ENCODE measurements at regions not wholly inside any gene's neighbourhood (a gene's known extent, or its start where the extent isn't known, plus 50 kb on each side); places are given as distances from the start of the nearest gene placed in this dataset.
"Not testable (repeated sequence)": the region's sequence is repeated elsewhere in the genome, so short reads cannot be mapped to it uniquely, and the experiment has no call there.

- DNase-seq (ENCODE audit: low spot score) = no peak
These were observed 132.6 kb upstream of the ASCC3 start for GRCh38 chr6:101013612-101014195.

- no peak for DNase-seq (ENCODE audit: low spot score)
These were observed 134.4 kb upstream of the ASCC3 start for GRCh38 chr6:101015541-101015940.

- DNase-seq (ENCODE audit: low spot score) = no peak
These were observed 135.0 kb upstream of the ASCC3 start for GRCh38 chr6:101016163-101016562.

- no peak for DNase-seq (ENCODE audit: low spot score)
These were observed 137.0 kb upstream of the ASCC3 start for GRCh38 chr6:101018157-101018556.

GRCh38 chr6:101021504-101021903 is 140.4 kb upstream of the ASCC3 start:
- DNase-seq (ENCODE audit: low spot score) = no peak

GRCh38 chr6:101042966-101043365 is 161.8 kb upstream of the ASCC3 start:
- DNase-seq (ENCODE audit: low spot score) = no peak

GRCh38 chr6:101058296-101058695 is 177.2 kb upstream of the ASCC3 start:
- peak; percentile 52 for DNase-seq (ENCODE audit: low spot score)

- DNase-seq (ENCODE audit: low spot score) = no peak
These were observed 185.4 kb upstream of the ASCC3 start for GRCh38 chr6:101066481-101066880.

- DNase-seq (ENCODE audit: low spot score) = no peak
These were observed 188.2 kb upstream of the ASCC3 start for GRCh38 chr6:101069191-101069795.

- DNase-seq (ENCODE audit: low spot score) = no peak
These were observed 189.0 kb upstream of the ASCC3 start for GRCh38 chr6:101070044-101070608.

- no peak for DNase-seq (ENCODE audit: low spot score)
These were observed 196.2 kb upstream of the ASCC3 start for GRCh38 chr6:101077344-101077743.

- DNase-seq (ENCODE audit: low spot score) = peak; percentile 11
These were observed 198.7 kb upstream of the ASCC3 start for GRCh38 chr6:101079696-101080270.

- DNase-seq (ENCODE audit: low spot score) = peak; percentile 38
These were observed 199.5 kb upstream of the ASCC3 start for GRCh38 chr6:101080597-101080996.

GRCh38 chr6:101083533-101084175 is 202.5 kb upstream of the ASCC3 start:
- no peak for DNase-seq (ENCODE audit: low spot score)

- no peak for DNase-seq (ENCODE audit: low spot score)
These were observed 204.2 kb upstream of the ASCC3 start for GRCh38 chr6:101085327-101085726.

GRCh38 chr6:101086473-101086872 is 205.3 kb upstream of the ASCC3 start:
- DNase-seq (ENCODE audit: low spot score) = no peak

GRCh38 chr6:101088594-101088993 is 207.5 kb upstream of the ASCC3 start:
- DNase-seq (ENCODE audit: low spot score) = peak; percentile 14

GRCh38 chr6:101089640-101090039 is 208.5 kb upstream of the ASCC3 start:
- no peak for DNase-seq (ENCODE audit: low spot score)

- DNase-seq (ENCODE audit: low spot score) = no peak
These were observed 209.2 kb upstream of the ASCC3 start for GRCh38 chr6:101090281-101090680.

- not testable (repeated sequence) for DNase-seq (ENCODE audit: low spot score)
These were observed 217.5 kb upstream of the ASCC3 start for GRCh38 chr6:101098605-101099004.

GRCh38 chr6:101102702-101103101 is 221.6 kb upstream of the ASCC3 start:
- DNase-seq (ENCODE audit: low spot score) = no peak

GRCh38 chr6:101108286-101108685 is 227.2 kb upstream of the ASCC3 start:
- DNase-seq (ENCODE audit: low spot score) = no peak

- no peak for DNase-seq (ENCODE audit: low spot score)
These were observed 229.7 kb upstream of the ASCC3 start for GRCh38 chr6:101110814-101111213.

Data from umbilical cord (tissue), 1 donor.